ENCODE measurements at regions not wholly inside any gene's neighbourhood (a gene's known extent, or its start where the extent isn't known, plus 50 kb on each side); places are given as distances from the start of the nearest gene placed in this dataset.

DNA sequence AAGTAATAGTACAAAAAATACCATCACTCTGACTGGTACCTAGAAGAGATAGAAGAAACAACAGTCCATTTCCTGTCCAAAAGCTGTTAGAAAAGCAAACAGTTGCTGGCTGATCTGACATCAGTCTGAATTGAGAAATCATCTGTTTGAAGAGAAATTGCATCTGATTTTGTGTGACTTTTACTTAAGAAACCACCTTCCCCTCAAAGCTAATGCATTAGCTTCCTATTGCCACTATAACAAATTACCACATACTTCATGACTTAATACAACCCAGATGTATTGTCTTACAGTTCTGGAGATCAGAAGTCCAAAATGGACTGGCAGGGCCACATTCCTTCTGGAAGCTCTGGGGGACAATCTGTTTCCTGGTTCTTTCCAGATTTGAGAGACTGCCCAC lies 385.9 kb upstream of the TLE4 start:
- H3K27ac Mint-ChIP-seq (ENCODE audit: unreplicated experiment): no peak overlapping the region
- no peak overlapping the region for H3K4me3 Mint-ChIP-seq
- no peaks in the 10 kb centered on the region for H3K36me3 Mint-ChIP-seq (ENCODE audit: low read depth)
- TF ChIP-seq, protein P1, sequence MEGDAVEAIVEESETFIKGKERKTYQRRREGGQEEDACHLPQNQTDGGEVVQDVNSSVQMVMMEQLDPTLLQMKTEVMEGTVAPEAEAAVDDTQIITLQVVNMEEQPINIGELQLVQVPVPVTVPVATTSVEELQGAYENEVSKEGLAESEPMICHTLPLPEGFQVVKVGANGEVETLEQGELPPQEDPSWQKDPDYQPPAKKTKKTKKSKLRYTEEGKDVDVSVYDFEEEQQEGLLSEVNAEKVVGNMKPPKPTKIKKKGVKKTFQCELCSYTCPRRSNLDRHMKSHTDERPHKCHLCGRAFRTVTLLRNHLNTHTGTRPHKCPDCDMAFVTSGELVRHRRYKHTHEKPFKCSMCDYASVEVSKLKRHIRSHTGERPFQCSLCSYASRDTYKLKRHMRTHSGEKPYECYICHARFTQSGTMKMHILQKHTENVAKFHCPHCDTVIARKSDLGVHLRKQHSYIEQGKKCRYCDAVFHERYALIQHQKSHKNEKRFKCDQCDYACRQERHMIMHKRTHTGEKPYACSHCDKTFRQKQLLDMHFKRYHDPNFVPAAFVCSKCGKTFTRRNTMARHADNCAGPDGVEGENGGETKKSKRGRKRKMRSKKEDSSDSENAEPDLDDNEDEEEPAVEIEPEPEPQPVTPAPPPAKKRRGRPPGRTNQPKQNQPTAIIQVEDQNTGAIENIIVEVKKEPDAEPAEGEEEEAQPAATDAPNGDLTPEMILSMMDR (conservative IDR thresholded peaks at IDR 0.05): no peak
- DNase-seq (ENCODE audit: low read depth, low spot score): no peak
- H3K4me1 Mint-ChIP-seq: no peaks in the 10 kb centered on the region
- peaks cover 7% of the 10 kb centered on the region for H3K9me3 Mint-ChIP-seq
- H3K27me3 Mint-ChIP-seq (ENCODE audit: low read depth): no peaks in the 10 kb centered on the region

GRCh38 chr9:79189511-79189924 lies 382.2 kb upstream of the TLE4 start:
- TF ChIP-seq, protein P1 (conservative IDR thresholded peaks at IDR 0.05): no peak
- H3K27ac Mint-ChIP-seq (ENCODE audit: unreplicated experiment): no peak overlapping the region

GRCh38 chr9:79193001-79193400 lies 378.8 kb upstream of the TLE4 start:
- Mint-ChIP-seq H3K27me3 (ENCODE audit: low read depth) (no peaks in the 10 kb centered on the region), H3K4me1 (no peaks in the 10 kb centered on the region), H3K36me3 (ENCODE audit: low read depth) (no peaks in the 10 kb centered on the region), H3K4me3 (no peak overlapping the region), H3K9me3 (no peaks in the 10 kb centered on the region), H3K27ac (ENCODE audit: unreplicated experiment) (no peak overlapping the region)
- TF ChIP-seq, protein P1 (conservative IDR thresholded peaks at IDR 0.05): no peak
- no peak for DNase-seq (ENCODE audit: low read depth, low spot score)

More at GRCh38 chr9:79189511-79189924, 382.2 kb upstream of the TLE4 start:
- Mint-ChIP-seq H3K36me3 (ENCODE audit: low read depth) (no peaks in the 10 kb centered on the region), H3K9me3 (peaks cover 7% of the 10 kb centered on the region), H3K4me3 (no peak overlapping the region), H3K4me1 (no peaks in the 10 kb centered on the region), H3K27me3 (ENCODE audit: low read depth) (no peaks in the 10 kb centered on the region)
- DNase-seq (ENCODE audit: low read depth, low spot score): no peak

DNA sequence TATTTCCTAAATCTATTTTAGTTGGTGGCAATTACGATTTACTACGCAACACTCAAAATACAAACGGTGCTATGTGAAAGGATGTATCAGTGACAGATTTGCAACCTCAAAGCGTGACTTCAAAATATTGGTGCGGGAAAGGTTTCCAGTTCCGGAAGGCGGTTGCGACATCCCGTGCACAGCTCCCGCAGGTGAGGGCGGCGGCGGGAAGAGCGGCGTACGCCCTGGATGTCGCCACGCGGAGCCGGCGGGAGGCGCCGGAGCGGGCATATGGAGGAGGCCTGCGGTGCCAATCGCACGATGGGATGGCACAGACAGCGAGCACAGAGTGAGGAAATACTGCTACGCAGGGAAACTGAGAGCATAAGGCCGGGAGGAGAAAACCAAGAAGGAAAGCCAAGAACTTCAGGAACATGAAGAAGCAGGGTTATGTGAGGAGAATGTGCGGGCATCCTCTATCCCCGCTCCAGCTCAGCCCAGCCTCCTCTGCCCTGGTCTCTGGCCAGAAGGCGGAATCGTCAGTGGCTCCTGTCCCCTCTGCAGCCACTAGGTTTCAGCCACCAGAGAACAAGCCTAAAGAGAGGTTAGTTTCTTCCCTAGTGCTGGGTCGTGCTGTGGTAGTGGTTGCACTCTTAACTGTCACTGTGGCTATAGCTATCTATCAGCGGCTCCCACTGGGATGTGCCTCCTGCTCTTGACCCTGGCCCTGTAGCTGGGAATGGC lies 378.1 kb upstream of the TLE4 start:
- no peak for DNase-seq (ENCODE audit: low read depth, low spot score)
- H3K4me1 Mint-ChIP-seq: no peaks in the 10 kb centered on the region
- no peaks in the 10 kb centered on the region for H3K27me3 Mint-ChIP-seq (ENCODE audit: low read depth)
- no peaks in the 10 kb centered on the region for H3K9me3 Mint-ChIP-seq
- no peak overlapping the region for H3K27ac Mint-ChIP-seq (ENCODE audit: unreplicated experiment)
- H3K36me3 Mint-ChIP-seq (ENCODE audit: low read depth): no peaks in the 10 kb centered on the region
- no peak overlapping the region for H3K4me3 Mint-ChIP-seq
- TF ChIP-seq, protein P1 (conservative IDR thresholded peaks at IDR 0.05): no peak

DNA sequence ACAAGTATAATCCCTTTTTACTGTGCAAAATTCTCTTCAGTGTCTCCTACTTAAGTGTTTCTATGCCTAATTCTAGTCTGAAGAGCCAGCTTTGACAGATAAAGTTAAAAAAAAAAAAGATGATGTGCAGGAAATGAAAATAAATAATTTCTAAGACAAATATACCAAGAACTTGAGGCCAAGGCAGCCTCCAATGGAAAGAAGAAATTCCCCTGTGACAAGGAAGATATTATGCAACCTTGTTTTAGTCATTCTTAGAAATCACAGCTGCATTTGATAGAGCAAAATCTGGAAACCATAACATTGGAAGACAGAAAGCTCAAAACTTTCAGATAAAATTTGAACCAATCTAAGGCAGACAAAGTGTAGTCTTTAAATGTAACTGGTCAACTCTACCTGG lies 375.9 kb upstream of the TLE4 start:
- no peaks in the 10 kb centered on the region for H3K36me3 Mint-ChIP-seq (ENCODE audit: low read depth)
- no peaks in the 10 kb centered on the region for H3K4me1 Mint-ChIP-seq
- TF ChIP-seq, protein P1 (conservative IDR thresholded peaks at IDR 0.05): no peak
- H3K27me3 Mint-ChIP-seq (ENCODE audit: low read depth): no peaks in the 10 kb centered on the region
- no peak for DNase-seq (ENCODE audit: low read depth, low spot score)
- no peak overlapping the region for H3K4me3 Mint-ChIP-seq
- no peak overlapping the region for H3K27ac Mint-ChIP-seq (ENCODE audit: unreplicated experiment)
- no peaks in the 10 kb centered on the region for H3K9me3 Mint-ChIP-seq

Measured in neural crest cell (in vitro differentiated cells).